ENCODE measurements at regions not wholly inside any gene's neighbourhood (a gene's known extent, or its start where the extent isn't known, plus 50 kb on each side); places are given as distances from the start of the nearest gene placed in this dataset.

GRCh38 chr13:47064381-47064780 is 167.5 kb upstream of the HTR2A start:
- H3K27ac ChIP-seq, result no peak overlapping the region
- no peak for TF ChIP-seq CTCF (conservative IDR thresholded peaks at IDR 0.05)

- no peak for TF ChIP-seq CTCF (conservative IDR thresholded peaks at IDR 0.05)
- no peak overlapping the region for H3K27ac ChIP-seq
Measured at GRCh38 chr13:47049276-47049989, 152.6 kb upstream of the HTR2A start.

GRCh38 chr13:47046706-47047105 is 149.9 kb upstream of the HTR2A start:
- no peak overlapping the region for H3K27ac ChIP-seq
- TF ChIP-seq CTCF (conservative IDR thresholded peaks at IDR 0.05), result no peak

- TF ChIP-seq CTCF (conservative IDR thresholded peaks at IDR 0.05), result no peak
- H3K27ac ChIP-seq, result no peak overlapping the region
Measured at GRCh38 chr13:47044842-47045241, 148.0 kb upstream of the HTR2A start.

GRCh38 chr13:47039106-47039505 is 142.3 kb upstream of the HTR2A start:
- no peak overlapping the region for H3K27ac ChIP-seq
- TF ChIP-seq CTCF (conservative IDR thresholded peaks at IDR 0.05), result no peak

GRCh38 chr13:47038188-47038587 is 141.3 kb upstream of the HTR2A start:
- no peak for TF ChIP-seq CTCF (conservative IDR thresholded peaks at IDR 0.05)
- no peak overlapping the region for H3K27ac ChIP-seq

- no peak overlapping the region for H3K27ac ChIP-seq
- no peak for TF ChIP-seq CTCF (conservative IDR thresholded peaks at IDR 0.05)
Measured at GRCh38 chr13:47036294-47037008, 139.6 kb upstream of the HTR2A start.
